Liver (tissue), 8 donors: ENCODE measurements at regions not wholly inside any gene's neighbourhood (a gene's known extent, or its start where the extent isn't known, plus 50 kb on each side); places are given as distances from the start of the nearest gene placed in this dataset.
A peak's percentile ranks its signal among the peaks of the same experiment; 100 is the strongest.

Experiments used
- DNase-seq: peaks from one replicate; pipeline ENCODE4 v3.0.0-alpha.2; 2017; ENCODE audit warnings: low spot score
- H3K27ac ChIP-seq, 2 donors: one replicate each; pipeline ENCODE4 v1.7.0; 2013; ENCODE audit warnings: inconsistent platforms in 2 of 2, low read length in 2 of 2, control low read depth in 1 of 2, low read depth in 1 of 2, mild to moderate bottlenecking in 1 of 2
- H3K27me3 ChIP-seq, 4 donors: one replicate each; pipeline versions ENCODE4 v1.6.1 to v1.7.0; 2013; ENCODE audit warnings: low read length in 3 of 4, inconsistent platforms in 1 of 4, mild to moderate bottlenecking in 1 of 4, moderate library complexity in 1 of 4; ENCODE audit not compliant: control insufficient read depth in 4 of 4, insufficient read depth in 4 of 4
- H3K36me3 ChIP-seq, 4 donors: one replicate each; pipeline versions ENCODE4 v1.6.1 to v1.7.0; 2013; ENCODE audit warnings: low read length in 3 of 4, mild to moderate bottlenecking in 3 of 4, low read depth in 1 of 4, moderate library complexity in 1 of 4; ENCODE audit not compliant: control insufficient read depth in 4 of 4, insufficient read depth in 3 of 4
- H3K4me1 ChIP-seq, 4 donors: one replicate each; pipeline versions ENCODE4 v1.6.1 to v1.7.0; 2013; ENCODE audit warnings: low read length in 3 of 4, mild to moderate bottlenecking in 3 of 4, moderate library complexity in 1 of 4; ENCODE audit not compliant: control insufficient read depth in 4 of 4, insufficient read depth in 4 of 4
- H3K4me3 ChIP-seq, 3 donors: one replicate each; pipeline versions ENCODE4 v1.6.1 to v1.7.0; 2013; ENCODE audit warnings: low read length in 3 of 3, control low read depth in 1 of 3, low read depth in 1 of 3, mild to moderate bottlenecking in 1 of 3
- H3K9ac ChIP-seq, 2 donors: one replicate each; pipeline ENCODE4 v1.7.0; 2013; ENCODE audit warnings: low read length in 2 of 2, mild to moderate bottlenecking in 2 of 2, moderate library complexity in 2 of 2, control low read depth in 1 of 2, low read depth in 1 of 2
- H3K9me3 ChIP-seq, 4 donors: one replicate each; pipeline versions ENCODE4 v1.6.1 to v1.7.0; 2013; ENCODE audit warnings: low read length in 3 of 4; ENCODE audit not compliant: control insufficient read depth in 4 of 4
- ATF3 ChIP-seq: IDR thresholded peaks from 2 replicates; pipeline ENCODE4 v1.6.1; 2016; ENCODE audit warnings: antibody characterized with exemption
- CTCF ChIP-seq: fragments of 150-350 bp; IDR thresholded peaks from 2 replicates; pipeline ENCODE4 v1.5.1; 2017; ENCODE audit warnings: improper control_type of control experiment, low read depth, low read length; ENCODE audit not compliant: missing input control
- EGR1 ChIP-seq, 2 donors: IDR thresholded peaks; 2 replicates each; pipeline ENCODE4 v1.6.1; 2016 to 2018; ENCODE audit warnings: antibody characterized with exemption in 2 of 2, low read depth in 2 of 2
- FOXA1 ChIP-seq: IDR thresholded peaks from 2 replicates; pipeline ENCODE4 v1.6.1; 2016; ENCODE audit warnings: antibody characterized with exemption
- FOXA2 ChIP-seq: IDR thresholded peaks from 2 replicates; pipeline ENCODE4 v1.6.1; 2016; ENCODE audit warnings: antibody characterized with exemption
- HNF4A ChIP-seq, 2 donors: conservative IDR thresholded peaks; 2 replicates each; pipeline ENCODE4 v1.6.1; 2016; ENCODE audit warnings: antibody characterized with exemption in 2 of 2, mild to moderate bottlenecking in 2 of 2
- HNF4G ChIP-seq: IDR thresholded peaks from 2 replicates; pipeline ENCODE4 v1.6.1; 2016; ENCODE audit warnings: antibody characterized with exemption
- JUND ChIP-seq, 2 donors: IDR thresholded peaks; 2 replicates each; pipeline ENCODE4 v1.6.1; 2016; ENCODE audit warnings: antibody characterized with exemption in 2 of 2
- MAX ChIP-seq: IDR thresholded peaks from 2 replicates; pipeline ENCODE4 v1.6.1; 2016; ENCODE audit warnings: antibody characterized with exemption
- NR2F2 ChIP-seq: IDR thresholded peaks from 2 replicates; pipeline ENCODE4 v1.6.1; 2016; ENCODE audit warnings: antibody characterized with exemption
- RAD21 ChIP-seq, 2 donors: IDR thresholded peaks; 2 replicates each; pipeline ENCODE4 v1.6.1; 2016; ENCODE audit warnings: antibody characterized with exemption in 2 of 2, mild to moderate bottlenecking in 2 of 2
- REST ChIP-seq: IDR thresholded peaks from 2 replicates; pipeline ENCODE4 v1.6.1; 2016; ENCODE audit warnings: antibody characterized with exemption, mild to moderate bottlenecking
- RXRA ChIP-seq, 2 donors: IDR thresholded peaks; 2 replicates each; pipeline ENCODE4 v1.6.1; 2017 to 2018; ENCODE audit warnings: antibody characterized with exemption in 2 of 2, mild to moderate bottlenecking in 1 of 2
- SP1 ChIP-seq: IDR thresholded peaks from 2 replicates; pipeline ENCODE4 v1.6.1; 2018; ENCODE audit warnings: antibody characterized with exemption, mild to moderate bottlenecking
- TAF1 ChIP-seq: conservative IDR thresholded peaks from 2 replicates; pipeline ENCODE4 v1.6.1; 2016; ENCODE audit warnings: antibody characterized with exemption, mild to moderate bottlenecking
- YY1 ChIP-seq: IDR thresholded peaks from 2 replicates; pipeline ENCODE4 v1.6.1; 2016; ENCODE audit warnings: antibody characterized with exemption, mild to moderate bottlenecking
- ZBTB33 ChIP-seq: IDR thresholded peaks from 2 replicates; pipeline ENCODE4 v1.6.1; 2016; ENCODE audit warnings: antibody characterized with exemption
- WGBS: extraction: QIAGEN DNeasy Blood & Tissue Kit; methylation state at CpG from one replicate; pipeline ENCODE4 v1.1.7; 2013; 5-methylcytosine and 5-hydroxymethylcytosine counted together
- donor health status: healthy.
- donor health status: healthy.
- donor health status: healthy.
- donor health status: healthy.
- donor health status: healthy.

GRCh38 chr12:93145086-93145485 lies 216.0 kb upstream of the EEA1 start:
- Histone ChIP-seq H3K9ac (no peak overlapping the region), H3K4me3 (peak overlapping the region in 1 of 3 donors; percentile 36), H3K27me3 (no peaks in the 10 kb centered on the region), H3K36me3 (no peaks in the 10 kb centered on the region), H3K4me1 (peaks cover 0 to 14% (median 2%) of the 10 kb centered on the region in 4 donors), H3K9me3 (no peaks in the 10 kb centered on the region), H3K27ac (peak overlapping the region in 1 of 2 donors; percentile 26)
- TF ChIP-seq RAD21 (IDR thresholded peaks at IDR 0.05), result peak in 1 of 2 donors; percentile 14
- no peak for TF ChIP-seq NR2F2
- TF ChIP-seq ZBTB33, result no peak
- peak; percentile 11 for TF ChIP-seq SP1
- peak in 1 of 2 donors; percentile 17 for TF ChIP-seq HNF4A (conservative IDR thresholded peaks at IDR 0.05)
- WGBS, result 32% methylated on average over 5 of the region's 5 CpGs
- DNase-seq, result no peak

GRCh38 chr12:93146263-93146939 lies 217.3 kb upstream of the EEA1 start:
- no peak for DNase-seq
- Histone ChIP-seq H3K9ac (no peak overlapping the region), H3K9me3 (no peaks in the 10 kb centered on the region), H3K4me3 (no peak overlapping the region), H3K27ac (no peak overlapping the region), H3K4me1 (peaks cover 0 to 10% (median 3%) of the 10 kb centered on the region in 4 donors), H3K27me3 (no peaks in the 10 kb centered on the region), H3K36me3 (no peaks in the 10 kb centered on the region)
- WGBS, result 90% methylated on average over 4 of the region's 4 CpGs
- no peak for TF ChIP-seq JUND (IDR thresholded peaks at IDR 0.05)
- no peak for TF ChIP-seq FOXA2
- TF ChIP-seq TAF1, result no peak
- no peak for TF ChIP-seq REST
- TF ChIP-seq NR2F2, result no peak
- no peak for TF ChIP-seq SP1
- no peak for TF ChIP-seq ATF3
- no peak for TF ChIP-seq YY1
- no peak for TF ChIP-seq MAX
- TF ChIP-seq HNF4G, result no peak
- TF ChIP-seq HNF4A (conservative IDR thresholded peaks at IDR 0.05), result no peak
- TF ChIP-seq ZBTB33, result no peak
- no peak for TF ChIP-seq EGR1 (IDR thresholded peaks at IDR 0.05; ENCODE audit: low read depth in 2 of 2)
- no peak for TF ChIP-seq CTCF
- TF ChIP-seq RAD21 (IDR thresholded peaks at IDR 0.05), result no peak
- TF ChIP-seq FOXA1, result no peak
- no peak for TF ChIP-seq RXRA (IDR thresholded peaks at IDR 0.05)
